GM12878 (cell line): ENCODE measurements at regions not wholly inside any gene's neighbourhood (a gene's known extent, or its start where the extent isn't known, plus 50 kb on each side); places are given as distances from the start of the nearest gene placed in this dataset.

ENCODE experiments used
- CHD2 ChIP-seq: IDR thresholded peaks from 2 replicates; pipeline ENCODE4 v1.6.1; 2011; ENCODE audit warnings: low read depth, low read length, improper control_type of control experiment, borderline replicate concordance
- FOXM1 ChIP-seq: IDR thresholded peaks from 2 replicates; pipeline ENCODE4 v1.6.1; 2012; ENCODE audit warnings: low read depth, mild to moderate bottlenecking, inconsistent platforms, low read length, moderate library complexity
- RAD21 ChIP-seq: IDR thresholded peaks from 2 replicates; pipeline ENCODE4 v1.6.1; 2011; ENCODE audit warnings: mild to moderate bottlenecking, low read depth, low read length, moderate library complexity; ENCODE audit not compliant: insufficient read depth
- TF ChIP-seq, protein P1 (sequence below): IDR thresholded peaks from 2 replicates; pipeline ENCODE4 v1.6.1; 2012; ENCODE audit warnings: low read depth, low read length, improper control_type of control experiment

DNA sequence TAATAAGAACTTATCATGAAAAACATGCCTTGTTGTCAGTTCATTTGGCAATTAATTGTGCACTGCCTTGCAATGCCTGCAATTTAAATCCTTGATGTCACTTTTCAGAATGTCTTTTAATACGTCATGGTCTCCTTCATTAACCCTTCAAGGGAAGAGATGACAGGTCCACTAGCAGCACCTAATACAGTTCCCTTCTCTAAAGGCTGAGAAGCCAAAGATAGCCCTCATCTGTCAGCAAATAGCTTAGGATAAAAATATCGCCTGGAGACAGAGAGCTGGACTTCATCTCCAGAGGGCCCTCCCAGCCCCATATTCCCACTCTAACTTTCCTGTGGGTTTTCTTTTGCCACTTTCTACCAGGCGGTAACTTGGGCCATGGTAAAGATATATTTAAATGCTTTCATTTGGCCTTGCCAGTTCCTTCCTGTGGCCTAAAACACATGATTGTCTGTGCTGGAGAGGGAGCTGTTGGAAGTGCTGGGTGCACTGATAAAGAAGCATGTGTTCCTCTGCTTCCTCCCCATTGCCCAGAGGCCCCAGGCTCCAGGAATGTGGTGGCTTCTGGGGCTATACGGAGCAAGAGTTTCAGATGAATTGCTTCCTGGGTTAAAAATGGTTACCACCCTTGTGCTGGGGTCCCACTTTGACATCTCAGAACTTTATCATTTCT is 76.3 kb upstream of the UMPS start:
- TF ChIP-seq FOXM1, result no peak
- TF ChIP-seq, protein P1, sequence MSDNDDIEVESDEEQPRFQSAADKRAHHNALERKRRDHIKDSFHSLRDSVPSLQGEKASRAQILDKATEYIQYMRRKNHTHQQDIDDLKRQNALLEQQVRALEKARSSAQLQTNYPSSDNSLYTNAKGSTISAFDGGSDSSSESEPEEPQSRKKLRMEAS, result no peak
- no peak for TF ChIP-seq CHD2
- no peak for TF ChIP-seq RAD21
